ENCODE measurements at regions not wholly inside any gene's neighbourhood (a gene's known extent, or its start where the extent isn't known, plus 50 kb on each side); places are given as distances from the start of the nearest gene placed in this dataset.
"Not testable (repeated sequence)": the region's sequence is repeated elsewhere in the genome, so short reads cannot be mapped to it uniquely, and the experiment has no call there.

- no peak for DNase-seq
These were observed 114.7 kb upstream of the EGFR start for GRCh38 chr7:54904130-54904529.

GRCh38 chr7:54904986-54905385 lies 113.8 kb upstream of the EGFR start:
- no peak for DNase-seq

- no peak for DNase-seq
These were observed 111.9 kb upstream of the EGFR start for GRCh38 chr7:54906963-54907362.

- no peak for DNase-seq
These were observed 110.8 kb upstream of the EGFR start for GRCh38 chr7:54907981-54908380.

GRCh38 chr7:54908760-54909438 lies 109.9 kb upstream of the EGFR start:
- no peak for DNase-seq

GRCh38 chr7:54915870-54916598 lies 102.8 kb upstream of the EGFR start:
- no peak for DNase-seq

GRCh38 chr7:54917613-54918391 lies 101.0 kb upstream of the EGFR start:
- no peak for DNase-seq

GRCh38 chr7:54921116-54921515 lies 97.7 kb upstream of the EGFR start:
- DNase-seq, result no peak

GRCh38 chr7:54931532-54931931 lies 87.3 kb upstream of the EGFR start:
- no peak for DNase-seq

- DNase-seq, result peak; percentile 75
These were observed 85.8 kb upstream of the EGFR start for GRCh38 chr7:54932818-54933543.

GRCh38 chr7:54933643-54934042 lies 85.2 kb upstream of the EGFR start:
- no peak for DNase-seq

GRCh38 chr7:54940748-54941147 lies 78.1 kb upstream of the EGFR start:
- DNase-seq, result no peak

- DNase-seq, result no peak
These were observed 74.6 kb upstream of the EGFR start for GRCh38 chr7:54944179-54944578.

GRCh38 chr7:54946271-54946670 lies 72.5 kb upstream of the EGFR start:
- no peak for DNase-seq

- no peak for DNase-seq
These were observed 72.1 kb upstream of the EGFR start for GRCh38 chr7:54946764-54947163.

GRCh38 chr7:54947266-54947665 lies 71.6 kb upstream of the EGFR start:
- no peak for DNase-seq

GRCh38 chr7:54949514-54949913 lies 69.3 kb upstream of the EGFR start:
- DNase-seq, result not testable (repeated sequence)

GRCh38 chr7:54955296-54955695 lies 63.5 kb upstream of the EGFR start:
- DNase-seq, result no peak

GRCh38 chr7:54955696-54956420 lies 63.0 kb upstream of the EGFR start:
- DNase-seq, result no peak

GRCh38 chr7:54956865-54957264 lies 62.0 kb upstream of the EGFR start:
- DNase-seq, result no peak

GRCh38 chr7:54960517-54960916 lies 58.3 kb upstream of the EGFR start:
- no peak for DNase-seq

GRCh38 chr7:54961391-54961790 lies 57.4 kb upstream of the EGFR start:
- no peak for DNase-seq

GRCh38 chr7:54963155-54963554 lies 55.7 kb upstream of the EGFR start:
- DNase-seq, result no peak

Measured in NCI-H2171 treated with DMSO at 0.1 percent for 48 hours (cell line).